ENCODE measurements at regions not wholly inside any gene's neighbourhood (a gene's known extent, or its start where the extent isn't known, plus 50 kb on each side); places are given as distances from the start of the nearest gene placed in this dataset.

DNA sequence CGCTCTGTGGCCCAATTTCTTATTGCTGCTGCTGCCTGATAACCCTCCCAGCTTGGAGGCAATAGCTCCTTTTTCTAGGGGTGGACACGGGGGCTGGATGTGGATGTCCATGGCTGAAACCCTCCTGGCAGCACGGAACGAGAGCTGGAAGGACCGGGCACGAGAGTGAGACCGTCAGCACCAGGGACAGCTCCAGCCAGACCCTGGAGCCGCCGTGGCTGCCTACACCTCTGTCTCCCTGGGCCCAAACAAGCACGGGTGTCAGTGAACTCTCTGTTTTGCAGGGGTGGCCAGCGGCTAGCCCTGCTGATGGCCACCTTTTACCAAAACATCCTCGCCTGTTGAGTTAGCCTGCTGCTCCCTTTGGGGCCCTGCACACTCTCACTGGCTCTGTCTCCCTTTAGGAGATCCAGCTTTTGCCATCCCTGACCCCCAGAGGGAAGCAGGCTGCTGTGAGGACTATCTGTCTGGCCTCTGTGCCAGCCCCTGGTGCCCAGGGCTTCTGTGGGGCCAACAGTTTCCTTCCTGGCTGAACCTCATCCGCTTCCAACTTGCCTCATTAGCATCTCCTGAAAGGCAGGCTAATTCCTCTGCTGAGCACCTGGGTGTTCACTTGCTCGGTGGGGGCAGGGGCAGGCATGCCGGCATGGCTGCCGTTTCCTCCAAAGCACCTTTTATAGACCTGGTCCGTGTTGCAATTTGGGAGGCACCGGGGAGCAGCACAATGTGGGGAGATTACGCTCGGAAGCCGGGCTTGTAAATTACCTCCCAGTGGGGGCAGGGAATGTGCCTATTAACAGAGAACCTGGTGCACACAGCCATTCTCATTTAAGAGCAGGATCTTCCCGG is 118.1 kb downstream of the ENGASE start (continued):
- no peak for TF ChIP-seq ZNF550 (CRISPR knock-in tag; IDR thresholded peaks at IDR 0.05; ENCODE audit: borderline replicate concordance)
- no peak for TF ChIP-seq HMGA1 (CRISPR knock-in tag; conservative IDR thresholded peaks at IDR 0.05)
- no peak for TF ChIP-seq ZNF431 (CRISPR knock-in tag; IDR thresholded peaks at IDR 0.05; ENCODE audit: borderline replicate concordance, low read depth)
- TF ChIP-seq, protein P1, sequence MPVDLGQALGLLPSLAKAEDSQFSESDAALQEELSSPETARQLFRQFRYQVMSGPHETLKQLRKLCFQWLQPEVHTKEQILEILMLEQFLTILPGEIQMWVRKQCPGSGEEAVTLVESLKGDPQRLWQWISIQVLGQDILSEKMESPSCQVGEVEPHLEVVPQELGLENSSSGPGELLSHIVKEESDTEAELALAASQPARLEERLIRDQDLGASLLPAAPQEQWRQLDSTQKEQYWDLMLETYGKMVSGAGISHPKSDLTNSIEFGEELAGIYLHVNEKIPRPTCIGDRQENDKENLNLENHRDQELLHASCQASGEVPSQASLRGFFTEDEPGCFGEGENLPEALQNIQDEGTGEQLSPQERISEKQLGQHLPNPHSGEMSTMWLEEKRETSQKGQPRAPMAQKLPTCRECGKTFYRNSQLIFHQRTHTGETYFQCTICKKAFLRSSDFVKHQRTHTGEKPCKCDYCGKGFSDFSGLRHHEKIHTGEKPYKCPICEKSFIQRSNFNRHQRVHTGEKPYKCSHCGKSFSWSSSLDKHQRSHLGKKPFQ (CRISPR knock-in tag; IDR thresholded peaks at IDR 0.05; ENCODE audit: insufficient replicate concordance) = no peak
- TF ChIP-seq, protein P2, sequence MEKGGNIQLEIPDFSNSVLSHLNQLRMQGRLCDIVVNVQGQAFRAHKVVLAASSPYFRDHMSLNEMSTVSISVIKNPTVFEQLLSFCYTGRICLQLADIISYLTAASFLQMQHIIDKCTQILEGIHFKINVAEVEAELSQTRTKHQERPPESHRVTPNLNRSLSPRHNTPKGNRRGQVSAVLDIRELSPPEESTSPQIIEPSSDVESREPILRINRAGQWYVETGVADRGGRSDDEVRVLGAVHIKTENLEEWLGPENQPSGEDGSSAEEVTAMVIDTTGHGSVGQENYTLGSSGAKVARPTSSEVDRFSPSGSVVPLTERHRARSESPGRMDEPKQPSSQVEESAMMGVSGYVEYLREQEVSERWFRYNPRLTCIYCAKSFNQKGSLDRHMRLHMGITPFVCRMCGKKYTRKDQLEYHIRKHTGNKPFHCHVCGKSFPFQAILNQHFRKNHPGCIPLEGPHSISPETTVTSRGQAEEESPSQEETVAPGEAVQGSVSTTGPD (CRISPR knock-in tag; IDR thresholded peaks at IDR 0.05) = no peak
- no peak for TF ChIP-seq ZNF678 (CRISPR knock-in tag; IDR thresholded peaks at IDR 0.05)
- TF ChIP-seq SCMH1 (CRISPR knock-in tag; IDR thresholded peaks at IDR 0.05; ENCODE audit: borderline replicate concordance) = no peak
- TF ChIP-seq, protein P3, sequence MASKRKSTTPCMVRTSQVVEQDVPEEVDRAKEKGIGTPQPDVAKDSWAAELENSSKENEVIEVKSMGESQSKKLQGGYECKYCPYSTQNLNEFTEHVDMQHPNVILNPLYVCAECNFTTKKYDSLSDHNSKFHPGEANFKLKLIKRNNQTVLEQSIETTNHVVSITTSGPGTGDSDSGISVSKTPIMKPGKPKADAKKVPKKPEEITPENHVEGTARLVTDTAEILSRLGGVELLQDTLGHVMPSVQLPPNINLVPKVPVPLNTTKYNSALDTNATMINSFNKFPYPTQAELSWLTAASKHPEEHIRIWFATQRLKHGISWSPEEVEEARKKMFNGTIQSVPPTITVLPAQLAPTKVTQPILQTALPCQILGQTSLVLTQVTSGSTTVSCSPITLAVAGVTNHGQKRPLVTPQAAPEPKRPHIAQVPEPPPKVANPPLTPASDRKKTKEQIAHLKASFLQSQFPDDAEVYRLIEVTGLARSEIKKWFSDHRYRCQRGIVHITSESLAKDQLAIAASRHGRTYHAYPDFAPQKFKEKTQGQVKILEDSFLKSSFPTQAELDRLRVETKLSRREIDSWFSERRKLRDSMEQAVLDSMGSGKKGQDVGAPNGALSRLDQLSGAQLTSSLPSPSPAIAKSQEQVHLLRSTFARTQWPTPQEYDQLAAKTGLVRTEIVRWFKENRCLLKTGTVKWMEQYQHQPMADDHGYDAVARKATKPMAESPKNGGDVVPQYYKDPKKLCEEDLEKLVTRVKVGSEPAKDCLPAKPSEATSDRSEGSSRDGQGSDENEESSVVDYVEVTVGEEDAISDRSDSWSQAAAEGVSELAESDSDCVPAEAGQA (IDR thresholded peaks at IDR 0.05; ENCODE audit: low read depth) = no peak
- TF ChIP-seq, protein P3 (CRISPR knock-in tag; IDR thresholded peaks at IDR 0.05; ENCODE audit: borderline replicate concordance) = no peak; the same call in 1 of the 2 replicates
- peak; percentile 37; the same call in 1 of the 2 replicates for TF ChIP-seq MED1 (CRISPR knock-in tag; IDR thresholded peaks at IDR 0.05)
- TF ChIP-seq SRY (CRISPR knock-in tag; IDR thresholded peaks at IDR 0.05) = peak; percentile 80; the same call in 1 of the 2 replicates
- TF ChIP-seq, protein P4, sequence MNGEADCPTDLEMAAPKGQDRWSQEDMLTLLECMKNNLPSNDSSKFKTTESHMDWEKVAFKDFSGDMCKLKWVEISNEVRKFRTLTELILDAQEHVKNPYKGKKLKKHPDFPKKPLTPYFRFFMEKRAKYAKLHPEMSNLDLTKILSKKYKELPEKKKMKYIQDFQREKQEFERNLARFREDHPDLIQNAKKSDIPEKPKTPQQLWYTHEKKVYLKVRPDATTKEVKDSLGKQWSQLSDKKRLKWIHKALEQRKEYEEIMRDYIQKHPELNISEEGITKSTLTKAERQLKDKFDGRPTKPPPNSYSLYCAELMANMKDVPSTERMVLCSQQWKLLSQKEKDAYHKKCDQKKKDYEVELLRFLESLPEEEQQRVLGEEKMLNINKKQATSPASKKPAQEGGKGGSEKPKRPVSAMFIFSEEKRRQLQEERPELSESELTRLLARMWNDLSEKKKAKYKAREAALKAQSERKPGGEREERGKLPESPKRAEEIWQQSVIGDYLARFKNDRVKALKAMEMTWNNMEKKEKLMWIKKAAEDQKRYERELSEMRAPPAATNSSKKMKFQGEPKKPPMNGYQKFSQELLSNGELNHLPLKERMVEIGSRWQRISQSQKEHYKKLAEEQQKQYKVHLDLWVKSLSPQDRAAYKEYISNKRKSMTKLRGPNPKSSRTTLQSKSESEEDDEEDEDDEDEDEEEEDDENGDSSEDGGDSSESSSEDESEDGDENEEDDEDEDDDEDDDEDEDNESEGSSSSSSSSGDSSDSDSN (CRISPR knock-in tag; IDR thresholded peaks at IDR 0.05) = no peak
- no peak for TF ChIP-seq FLYWCH1 (CRISPR knock-in tag; IDR thresholded peaks at IDR 0.05)
- no peak for TF ChIP-seq ZNF619 (CRISPR knock-in tag; IDR thresholded peaks at IDR 0.05)
- peak; percentile 40; the same call in 1 of the 2 replicates for TF ChIP-seq KDM4B (CRISPR knock-in tag; IDR thresholded peaks at IDR 0.05)
- TF ChIP-seq, protein P5, sequence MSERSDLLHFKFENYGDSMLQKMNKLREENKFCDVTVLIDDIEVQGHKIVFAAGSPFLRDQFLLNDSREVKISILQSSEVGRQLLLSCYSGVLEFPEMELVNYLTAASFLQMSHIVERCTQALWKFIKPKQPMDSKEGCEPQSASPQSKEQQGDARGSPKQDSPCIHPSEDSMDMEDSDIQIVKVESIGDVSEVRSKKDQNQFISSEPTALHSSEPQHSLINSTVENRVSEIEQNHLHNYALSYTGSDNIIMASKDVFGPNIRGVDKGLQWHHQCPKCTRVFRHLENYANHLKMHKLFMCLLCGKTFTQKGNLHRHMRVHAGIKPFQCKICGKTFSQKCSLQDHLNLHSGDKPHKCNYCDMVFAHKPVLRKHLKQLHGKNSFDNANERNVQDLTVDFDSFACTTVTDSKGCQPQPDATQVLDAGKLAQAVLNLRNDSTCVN (CRISPR knock-in tag; IDR thresholded peaks at IDR 0.05; ENCODE audit: borderline replicate concordance) = peak; percentile 59; the same call in 1 of the 2 replicates

All from HepG2 (cell line).